ENCODE measurements at regions not wholly inside any gene's neighbourhood (a gene's known extent, or its start where the extent isn't known, plus 50 kb on each side); places are given as distances from the start of the nearest gene placed in this dataset.

GRCh38 chr10:9547936-9548904 is 1469.5 kb upstream of the CELF2 start:
- H3K4me2 ChIP-seq (ENCODE audit: unreplicated experiment), result no peak overlapping the region
- H3K9me2 ChIP-seq (ENCODE audit: insufficient read depth), result no peaks in the 10 kb centered on the region
- in situ Hi-C loops (cut with MboI), result no loop called here
- H3K79me2 ChIP-seq (ENCODE audit: insufficient read depth), result no peaks in the 10 kb centered on the region
- no peak overlapping the region for H3K4me3 ChIP-seq
- no peak overlapping the region for H2AFZ ChIP-seq
- no peak overlapping the region for H3K9ac ChIP-seq
- H3K27me3 ChIP-seq (replicated peaks; ENCODE audit: insufficient read depth), result no peaks in the 10 kb centered on the region
- H3K4me1 ChIP-seq (ENCODE audit: insufficient read depth), result no peaks in the 10 kb centered on the region
- no peaks in the 10 kb centered on the region for H3F3A ChIP-seq (ENCODE audit: insufficient read depth)
- TF ChIP-seq EZH2 (IDR thresholded peaks at IDR 0.05; ENCODE audit: insufficient read depth, poor library complexity, severe bottlenecking) (no peak), EZH2phosphoT487 (IDR thresholded peaks at IDR 0.05; ENCODE audit: insufficient read depth, low read depth) (no peak)
- H4K20me1 ChIP-seq (ENCODE audit: insufficient read depth), result no peaks in the 10 kb centered on the region
- H3K36me3 ChIP-seq (ENCODE audit: low read depth), result no peaks in the 10 kb centered on the region
- no peak for DNase-seq
- no peak overlapping the region for H3K27ac ChIP-seq
- H3K9me3 ChIP-seq (ENCODE audit: low read depth), result no peaks in the 10 kb centered on the region
- 1 to 6% methylated on average over 3 of the region's 3 CpGs for WGBS, 2 experiments (ENCODE audit: low coverage in 1 of 2, low lambda C conversion rate in 2 of 2, missing lambda C conversion rate in 2 of 2)

DNA sequence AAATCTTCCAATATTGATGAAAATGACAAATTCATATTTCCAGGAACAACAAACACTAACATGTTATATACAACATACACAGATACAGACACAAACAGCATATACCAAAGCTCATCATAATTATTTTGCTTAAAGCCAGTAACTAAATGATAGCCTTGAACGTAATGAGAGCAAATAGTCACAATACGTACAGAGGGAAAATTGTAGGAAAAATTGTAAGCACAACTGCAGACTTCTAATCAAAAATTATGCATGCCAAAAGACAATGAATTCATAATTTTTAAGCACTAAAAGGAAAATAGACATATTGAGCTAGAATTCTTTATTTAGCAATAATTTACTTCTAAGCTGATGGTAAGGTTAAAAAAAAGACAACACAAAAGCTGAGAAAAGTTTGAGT is 1466.9 kb upstream of the CELF2 start:
- H3K9me2 ChIP-seq (ENCODE audit: insufficient read depth), result no peaks in the 10 kb centered on the region
- H3K4me2 ChIP-seq (ENCODE audit: unreplicated experiment), result no peak overlapping the region
- TF ChIP-seq EZH2 (IDR thresholded peaks at IDR 0.05; ENCODE audit: insufficient read depth, poor library complexity, severe bottlenecking) (no peak), EZH2phosphoT487 (IDR thresholded peaks at IDR 0.05; ENCODE audit: insufficient read depth, low read depth) (no peak)
- peak; percentile 0 for DNase-seq
- no peak overlapping the region for H3K27ac ChIP-seq
- in situ Hi-C loops (cut with MboI), result no loop called here
- H3K79me2 ChIP-seq (ENCODE audit: insufficient read depth), result no peaks in the 10 kb centered on the region
- H3K27me3 ChIP-seq (replicated peaks; ENCODE audit: insufficient read depth), result no peaks in the 10 kb centered on the region
- no peak overlapping the region for H2AFZ ChIP-seq
- H3K36me3 ChIP-seq (ENCODE audit: low read depth), result no peaks in the 10 kb centered on the region
- H4K20me1 ChIP-seq (ENCODE audit: insufficient read depth), result no peaks in the 10 kb centered on the region
- 46 to 48% methylated on average over 2 of the region's 2 CpGs for WGBS, 2 experiments (ENCODE audit: low coverage in 1 of 2, low lambda C conversion rate in 2 of 2, missing lambda C conversion rate in 2 of 2)
- H3K4me1 ChIP-seq (ENCODE audit: insufficient read depth), result no peaks in the 10 kb centered on the region
- H3K9ac ChIP-seq, result no peak overlapping the region
- H3K4me3 ChIP-seq, result no peak overlapping the region
- no peaks in the 10 kb centered on the region for H3K9me3 ChIP-seq (ENCODE audit: low read depth)
- H3F3A ChIP-seq (ENCODE audit: insufficient read depth), result no peaks in the 10 kb centered on the region

DNA sequence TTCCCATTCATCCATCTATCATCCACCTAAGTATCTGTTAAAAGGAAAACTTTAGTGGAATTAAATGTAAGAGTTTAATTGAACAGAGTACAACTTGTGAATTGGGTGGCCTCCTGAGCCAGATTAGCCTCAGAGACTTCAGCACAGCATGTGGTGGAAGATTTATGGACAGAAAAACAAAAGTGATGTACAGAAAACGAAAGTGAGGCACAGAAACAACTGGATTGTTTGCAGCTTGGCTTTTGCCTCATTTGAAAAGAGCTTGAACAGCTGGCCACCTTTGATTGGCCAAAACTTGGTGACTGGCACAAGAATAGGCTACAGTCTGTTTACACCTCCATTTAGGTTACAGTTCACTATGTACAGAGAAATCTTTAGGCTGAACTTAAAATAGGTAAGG is 1463.4 kb upstream of the CELF2 start:
- Histone ChIP-seq H3F3A (ENCODE audit: insufficient read depth) (no peaks in the 10 kb centered on the region), H3K9ac (no peak overlapping the region), H3K79me2 (ENCODE audit: insufficient read depth) (no peaks in the 10 kb centered on the region), H3K4me1 (ENCODE audit: insufficient read depth) (no peaks in the 10 kb centered on the region), H3K4me2 (ENCODE audit: unreplicated experiment) (no peak overlapping the region), H3K9me3 (ENCODE audit: low read depth) (no peaks in the 10 kb centered on the region), H3K27me3 (replicated peaks; ENCODE audit: insufficient read depth) (no peaks in the 10 kb centered on the region), H4K20me1 (ENCODE audit: insufficient read depth) (no peaks in the 10 kb centered on the region), H3K36me3 (ENCODE audit: low read depth) (no peaks in the 10 kb centered on the region), H3K27ac (no peak overlapping the region), H2AFZ (no peak overlapping the region), H3K9me2 (ENCODE audit: insufficient read depth) (no peaks in the 10 kb centered on the region), H3K4me3 (no peak overlapping the region)
- WGBS, 2 experiments (ENCODE audit: low coverage in 1 of 2, low lambda C conversion rate in 2 of 2, missing lambda C conversion rate in 2 of 2), result 0% methylated on average over 1 of the region's 1 CpG
- DNase-seq, result no peak
- TF ChIP-seq EZH2phosphoT487 (IDR thresholded peaks at IDR 0.05; ENCODE audit: insufficient read depth, low read depth), result no peak
- no peak for TF ChIP-seq EZH2 (IDR thresholded peaks at IDR 0.05; ENCODE audit: insufficient read depth, poor library complexity, severe bottlenecking)
- in situ Hi-C loops (cut with MboI), result no loop called here

- no peaks in the 10 kb centered on the region for H3K36me3 ChIP-seq (ENCODE audit: low read depth)
- H3K79me2 ChIP-seq (ENCODE audit: insufficient read depth), result no peaks in the 10 kb centered on the region
- H3K4me1 ChIP-seq (ENCODE audit: insufficient read depth), result no peaks in the 10 kb centered on the region
- in situ Hi-C loops (cut with MboI), result no loop called here
- no peaks in the 10 kb centered on the region for H3K9me3 ChIP-seq (ENCODE audit: low read depth)
- H3K9ac ChIP-seq, result no peak overlapping the region
- no peak overlapping the region for H2AFZ ChIP-seq
- no peak for TF ChIP-seq EZH2 (IDR thresholded peaks at IDR 0.05; ENCODE audit: insufficient read depth, poor library complexity, severe bottlenecking)
- TF ChIP-seq EZH2phosphoT487 (IDR thresholded peaks at IDR 0.05; ENCODE audit: insufficient read depth, low read depth), result no peak
- no peaks in the 10 kb centered on the region for H3F3A ChIP-seq (ENCODE audit: insufficient read depth)
- H3K27ac ChIP-seq, result no peak overlapping the region
- no peaks in the 10 kb centered on the region for H4K20me1 ChIP-seq (ENCODE audit: insufficient read depth)
- no peak overlapping the region for H3K4me3 ChIP-seq
- no peak overlapping the region for H3K4me2 ChIP-seq (ENCODE audit: unreplicated experiment)
- WGBS, 2 experiments (ENCODE audit: low coverage in 1 of 2, low lambda C conversion rate in 2 of 2, missing lambda C conversion rate in 2 of 2), result 16 to 25% methylated on average over 3 of the region's 3 CpGs
- no peaks in the 10 kb centered on the region for H3K9me2 ChIP-seq (ENCODE audit: insufficient read depth)
- no peaks in the 10 kb centered on the region for H3K27me3 ChIP-seq (replicated peaks; ENCODE audit: insufficient read depth)
- no peak for DNase-seq
Observed at GRCh38 chr10:9560976-9561375, 1456.7 kb upstream of the CELF2 start.
